Heart left ventricle (tissue), 16 donors: ENCODE measurements at regions not wholly inside any gene's neighbourhood (a gene's known extent, or its start where the extent isn't known, plus 50 kb on each side); places are given as distances from the start of the nearest gene placed in this dataset.

Experiments
- ATAC-seq, 4 donors: fragments of 200-7000 bp; cut with Tn5 transposase; one replicate each; pipeline ENCODE4 v1.9.1; 2020 to 2022; ENCODE audit warnings: moderate library complexity in 4 of 4, mild to moderate bottlenecking in 3 of 4, moderate number of reproducible peaks in 1 of 4
- DNase-seq, 5 donors: peaks; one replicate each; pipeline ENCODE4 v3.0.0-alpha.2; 2020
- H3K27ac ChIP-seq, 12 donors: fragments of 200-600 bp; sonication (generic) in 4 of 12; one replicate each; pipeline versions ENCODE4 v1.5.0 to v1.8.0; 2016 to 2022; ENCODE audit warnings: mild to moderate bottlenecking in 2 of 12
- H3K27me3 ChIP-seq, 9 donors: fragments of 200-600 bp; sonication (generic) in 2 of 9; one replicate each; pipeline versions ENCODE4 v1.5.1 to v1.8.0; 2016 to 2022; ENCODE audit warnings: mild to moderate bottlenecking in 3 of 9
- H3K36me3 ChIP-seq, 9 donors: fragments of 200-600 bp; sonication (generic) in 2 of 9; one replicate each; pipeline versions ENCODE4 v1.5.0 to v1.8.0; 2018 to 2022; ENCODE audit warnings: mild to moderate bottlenecking in 2 of 9
- H3K4me1 ChIP-seq, 12 donors: fragments of 200-600 bp; sonication (generic) in 4 of 12; one replicate each; pipeline versions ENCODE4 v1.5.0 to v1.8.0; 2016 to 2022; ENCODE audit warnings: mild to moderate bottlenecking in 3 of 12
- H3K4me3 ChIP-seq, 12 donors: fragments of 200-600 bp; sonication (generic) in 4 of 12; one replicate each; pipeline versions ENCODE4 v1.5.0 to v1.8.0; 2017 to 2022; ENCODE audit warnings: mild to moderate bottlenecking in 9 of 12, moderate library complexity in 4 of 12
- H3K9me3 ChIP-seq, 12 donors: fragments of 200-600 bp; sonication (generic) in 4 of 12; one replicate each; pipeline versions ENCODE4 v1.5.0 to v1.8.0; 2016 to 2022; ENCODE audit warnings: mild to moderate bottlenecking in 1 of 12
- CTCF ChIP-seq, 12 donors: fragments of 200-600 bp; sonication (generic) in 4 of 12; IDR thresholded peaks; one replicate each; pipeline versions ENCODE4 v1.5.0 to v1.8.0; 2018 to 2022; ENCODE audit warnings: antibody characterized with exemption in 12 of 12, mild to moderate bottlenecking in 5 of 12
- POLR2A ChIP-seq, 2 donors: fragments of 450-650 bp; IDR thresholded peaks; one replicate each; pipeline ENCODE4 v1.6.1; 2017; ENCODE audit warnings: antibody characterized with exemption in 2 of 2, mild to moderate bottlenecking in 2 of 2, moderate library complexity in 2 of 2
- WGBS, 4 donors: extraction: QIAGEN DNeasy Blood & Tissue Kit in 2 of 4; methylation state at CpG; one replicate each; pipeline versions ENCODE4 v1.1.5 to v1.1.7; 2013 to 2018; 5-methylcytosine and 5-hydroxymethylcytosine counted together
- intact Hi-C, 10 donors: fragments of 100-400 bp; cut with DNase I; formaldehyde crosslinking; loops; one replicate each; pipeline versions ENCODE4 v1.11.1 to v1.14.2; 2022
- donor health status: ischemic (EF 13 %, LVEDD 7.1; RV severe dilation, severe dysfunction).
- donor health status: healthy with polysubstance abuse.
- donor health status: DM: no; HTN: yes; CAD: no.
- donor health status: DM: no; HTN: no; CAD: no.
- donor health status: ischemic (EF 25% LVEDD 6.9; RV normal size, moderate dysfunction).
- donor health status: ischemic (EF 25% LVEDD 5.7; RV mildly dilated, moderate dysfunction).
- donor health status: healthy.
- donor health status: DM: yes; HTN: yes; CAD: no.
- donor health status: ischemic (EF 35%, LVEDD 5.7; RV mildly dilated, moderate dysfunction).
- donor health status: nonischemic (EF 11% LVEDD 7.7; RV severe dilation, severe dysfunction).
- donor health status: DM: yes; HTN: yes; CAD: no.
- donor health status: PGD.
- donor health status: ischemic (EF 29% LVEDD 5.4; RV normal size, mild dysfunction).
- donor health status: nonischemic (EF 23%, LVEDD 6.1; RV moderate dilation, normal function).

GRCh38 chr14:29489911-29490425 is 437.7 kb downstream of the PRKD1 start:
- intact Hi-C loops = no loop called here
- Histone ChIP-seq H3K4me1 (no peaks in the 10 kb centered on the region), H3K36me3 (no peaks in the 10 kb centered on the region), H3K27ac (no peak overlapping the region), H3K4me3 (no peak overlapping the region), H3K9me3 (no peaks in the 10 kb centered on the region), H3K27me3 (no peaks in the 10 kb centered on the region)
- WGBS, 4 donors = 74 to 79% (median 75%) methylated on average over 4 of the region's 4 CpGs
- TF ChIP-seq CTCF (IDR thresholded peaks at IDR 0.05) (no peak), POLR2A (IDR thresholded peaks at IDR 0.05) (no peak)
- DNase-seq (no peak), ATAC-seq (no peak)

- ATAC-seq = no peak
- H3K27ac ChIP-seq = no peak overlapping the region
- intact Hi-C loops = no loop called here
- no peak for DNase-seq
- TF ChIP-seq POLR2A (IDR thresholded peaks at IDR 0.05) = no peak
- TF ChIP-seq CTCF (IDR thresholded peaks at IDR 0.05) = no peak
- no peak overlapping the region for H3K4me3 ChIP-seq
- no peaks in the 10 kb centered on the region for H3K4me1 ChIP-seq
- no peaks in the 10 kb centered on the region for H3K36me3 ChIP-seq
- H3K9me3 ChIP-seq = no peaks in the 10 kb centered on the region
- WGBS, 4 donors = 61 to 74% (median 66%) methylated on average over 4 of the region's 4 CpGs
- H3K27me3 ChIP-seq = no peaks in the 10 kb centered on the region
Observed at GRCh38 chr14:29493849-29494248, 433.8 kb downstream of the PRKD1 start.

GRCh38 chr14:29494312-29494711 is 433.3 kb downstream of the PRKD1 start:
- Histone ChIP-seq H3K27ac (no peak overlapping the region), H3K36me3 (no peaks in the 10 kb centered on the region), H3K27me3 (no peaks in the 10 kb centered on the region), H3K4me3 (no peak overlapping the region), H3K4me1 (no peaks in the 10 kb centered on the region), H3K9me3 (no peaks in the 10 kb centered on the region)
- intact Hi-C loops = no loop called here
- TF ChIP-seq CTCF (IDR thresholded peaks at IDR 0.05) = no peak
- TF ChIP-seq POLR2A (IDR thresholded peaks at IDR 0.05) = no peak
- ATAC-seq (no peak), DNase-seq (no peak)
- WGBS, 4 donors = 72 to 80% (median 75%) methylated on average over 1 of the region's 1 CpG

DNA sequence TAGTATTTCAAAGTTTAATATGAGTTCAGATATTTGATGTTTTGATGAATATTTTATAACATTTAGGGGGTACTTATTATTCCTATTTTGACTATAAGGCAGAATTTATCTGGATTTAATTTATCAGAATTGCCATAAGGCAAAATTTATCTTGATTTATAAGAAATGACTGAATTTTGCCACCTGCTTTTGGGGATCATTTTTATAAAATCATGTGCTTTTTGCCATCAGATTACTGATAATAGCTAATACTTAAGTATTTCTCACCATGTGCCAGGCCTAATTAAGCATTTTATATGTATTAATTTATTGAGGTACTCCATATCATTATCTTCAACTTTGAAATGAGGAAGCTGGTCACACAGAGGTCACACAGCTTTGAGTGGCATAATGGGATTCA is 423.7 kb downstream of the PRKD1 start:
- DNase-seq = no peak
- Histone ChIP-seq H3K27me3 (no peaks in the 10 kb centered on the region), H3K36me3 (no peaks in the 10 kb centered on the region), H3K4me3 (no peak overlapping the region), H3K4me1 (no peaks in the 10 kb centered on the region), H3K27ac (no peak overlapping the region), H3K9me3 (peaks cover 0 to 5% (median 0%) of the 10 kb centered on the region in 12 donors)
- no peak for TF ChIP-seq POLR2A (IDR thresholded peaks at IDR 0.05)
- TF ChIP-seq CTCF (IDR thresholded peaks at IDR 0.05) = no peak
- ATAC-seq = no peak
- intact Hi-C loops = no loop called here
